ENCODE measurements at regions not wholly inside any gene's neighbourhood (a gene's known extent, or its start where the extent isn't known, plus 50 kb on each side); places are given as distances from the start of the nearest gene placed in this dataset.
"Not testable (repeated sequence)": the region's sequence is repeated elsewhere in the genome, so short reads cannot be mapped to it uniquely, and the experiment has no call there.

GRCh38 chr9:61984513-61984912 lies 794.7 kb downstream of the SPATA31A7 start:
- intact Hi-C loops (cut with micrococcal nuclease; ENCODE audit: unreplicated experiment); POLR2A ChIA-PET; H3K27ac ChIP-seq (ENCODE audit: extremely low read length, insufficient read depth, low read length); in situ Hi-C loops (cut with HindIII; ENCODE audit: extremely low pct_ligation_motif_present, low pct_unique_long_range_greater_than_20kb); ATAC-seq; H3K79me2 ChIP-seq (ENCODE audit: insufficient read depth, low read length); DNase-seq (ENCODE audit: low spot score); CTCF ChIA-PET (ENCODE audit: low intra/inter-chr PET ratio, low total read pairs); H3K9me3 ChIP-seq (ENCODE audit: low read length); BruUV-seq (replicated peaks); H3K9ac ChIP-seq (ENCODE audit: insufficient read depth, low read depth, low read length); H3K4me3 ChIP-seq (replicated peaks in 1 of 3; ENCODE audit: insufficient read depth in 1 of 3, low read depth in 2 of 3, low read length in 3 of 3); FAIRE-seq; H4K20me1 ChIP-seq (ENCODE audit: insufficient read depth, low read length); H2AFZ ChIP-seq (ENCODE audit: low read length); H3K27me3 ChIP-seq (ENCODE audit: control insufficient read depth in 1 of 2, insufficient read depth in 2 of 2, low read length in 2 of 2); H3K4me2 ChIP-seq (ENCODE audit: low read depth, low read length); H3K36me3 ChIP-seq (replicated peaks in 1 of 2; ENCODE audit: control insufficient read depth in 1 of 2, insufficient read depth in 2 of 2, low read length in 2 of 2): not testable (repeated sequence)
- H3K4me1 ChIP-seq (ENCODE audit: insufficient read depth, low read length), result peaks cover 19% of the 10 kb centered on the region
- 0% methylated on average over 1 of the region's 5 CpGs for WGBS (ENCODE audit: low lambda C conversion rate)
- TF ChIP-seq ZNF768 (CRISPR knock-in tag; IDR thresholded peaks at IDR 0.05) (peak; percentile 96), TFAP4 (IDR thresholded peaks at IDR 0.05; ENCODE audit: borderline replicate concordance, low read depth) (peak; percentile 13; the same call in 1 of the 2 replicates)

GRCh38 chr9:61992110-61992509 lies 802.3 kb downstream of the SPATA31A7 start:
- 81% methylated on average over 4 of the region's 6 CpGs for whole genome bisulfite sequencing (ENCODE audit: low lambda C conversion rate)
- ATAC-seq; H2AFZ ChIP-seq (ENCODE audit: low read length); H3K4me2 ChIP-seq (ENCODE audit: low read depth, low read length); H3K9me3 ChIP-seq (ENCODE audit: low read length); BruUV-seq (replicated peaks); H4K20me1 ChIP-seq (ENCODE audit: insufficient read depth, low read length); intact Hi-C loops (cut with micrococcal nuclease; ENCODE audit: unreplicated experiment); H3K27me3 ChIP-seq (ENCODE audit: control insufficient read depth in 1 of 2, insufficient read depth in 2 of 2, low read length in 2 of 2); H3K9ac ChIP-seq (ENCODE audit: insufficient read depth, low read depth, low read length); CTCF ChIA-PET (ENCODE audit: low intra/inter-chr PET ratio, low total read pairs); H3K4me1 ChIP-seq (ENCODE audit: insufficient read depth, low read length); H3K4me3 ChIP-seq (replicated peaks in 1 of 3; ENCODE audit: insufficient read depth in 1 of 3, low read depth in 2 of 3, low read length in 3 of 3); in situ Hi-C loops (cut with HindIII; ENCODE audit: extremely low pct_ligation_motif_present, low pct_unique_long_range_greater_than_20kb); H3K27ac ChIP-seq (ENCODE audit: extremely low read length, insufficient read depth, low read length); H3K79me2 ChIP-seq (ENCODE audit: insufficient read depth, low read length); POLR2A ChIA-PET; DNase-seq (ENCODE audit: low spot score); H3K36me3 ChIP-seq (replicated peaks in 1 of 2; ENCODE audit: control insufficient read depth in 1 of 2, insufficient read depth in 2 of 2, low read length in 2 of 2); FAIRE-seq; TF ChIP-seq FOXA1 (CRISPR knock-in tag; IDR thresholded peaks at IDR 0.05); NONO (CRISPR knock-in tag; conservative IDR thresholded peaks at IDR 0.05); LCORL (CRISPR knock-in tag; IDR thresholded peaks at IDR 0.05): not testable (repeated sequence)
- TF ChIP-seq MNT (IDR thresholded peaks at IDR 0.05), result peak; percentile 40; the same call in 1 of the 2 replicates
- 0 out of 2 replicates have a peak, but pooled peaks have one; percentile 16 for TF ChIP-seq PLRG1 (conservative IDR thresholded peaks at IDR 0.05)
- 0 out of 2 replicates have a peak, but pooled peaks have one; percentile 8 for TF ChIP-seq FOXA1 (IDR thresholded peaks at IDR 0.05)
- peak; percentile 89; the same call in 1 of the 2 replicates for TF ChIP-seq NONO (IDR thresholded peaks at IDR 0.05)
- 0 out of 2 replicates have a peak, but pooled peaks have one; percentile 22 for TF ChIP-seq LCORL (IDR thresholded peaks at IDR 0.05)
- TF ChIP-seq ZNF282 (IDR thresholded peaks at IDR 0.05; ENCODE audit: partially characterized antibody), result peak; percentile 72
- 0 out of 2 replicates have a peak, but pooled peaks have one; percentile 31 for TF ChIP-seq ZNF646 (CRISPR knock-in tag; IDR thresholded peaks at IDR 0.05)

Data from HepG2 (cell line).